Esophagus muscularis mucosa (tissue), 4 donors: ENCODE measurements at regions not wholly inside any gene's neighbourhood (a gene's known extent, or its start where the extent isn't known, plus 50 kb on each side); places are given as distances from the start of the nearest gene placed in this dataset.
"Not testable (repeated sequence)": the region's sequence is repeated elsewhere in the genome, so short reads cannot be mapped to it uniquely, and the experiment has no call there.

Source experiments
- CTCF ChIP-seq, 3 experiments: fragments of 200-600 bp in 2 of 3; fragments of 450-650 bp in 1 of 3; sonication (generic) in 2 of 3; IDR thresholded peaks; one replicate each; pipeline ENCODE4 v1.5.1; 2017 to 2019; ENCODE audit warnings: antibody characterized with exemption in 3 of 3, mild to moderate bottlenecking in 2 of 3, moderate library complexity in 1 of 3
- EP300 ChIP-seq: sonication (generic); formaldehyde crosslinking; IDR thresholded peaks from one replicate; pipeline ENCODE4 v1.6.1; 2017; ENCODE audit warnings: antibody characterized with exemption
- POLR2A ChIP-seq: fragments of 450-650 bp; IDR thresholded peaks from one replicate; pipeline ENCODE4 v1.6.1; 2017; ENCODE audit warnings: antibody characterized with exemption, moderate library complexity, mild to moderate bottlenecking, low read depth
- POLR2AphosphoS5 ChIP-seq, 2 donors: sonication (generic); formaldehyde crosslinking; IDR thresholded peaks; one replicate each; pipeline ENCODE4 v1.6.1; 2017; ENCODE audit warnings: antibody characterized with exemption in 2 of 2

DNA sequence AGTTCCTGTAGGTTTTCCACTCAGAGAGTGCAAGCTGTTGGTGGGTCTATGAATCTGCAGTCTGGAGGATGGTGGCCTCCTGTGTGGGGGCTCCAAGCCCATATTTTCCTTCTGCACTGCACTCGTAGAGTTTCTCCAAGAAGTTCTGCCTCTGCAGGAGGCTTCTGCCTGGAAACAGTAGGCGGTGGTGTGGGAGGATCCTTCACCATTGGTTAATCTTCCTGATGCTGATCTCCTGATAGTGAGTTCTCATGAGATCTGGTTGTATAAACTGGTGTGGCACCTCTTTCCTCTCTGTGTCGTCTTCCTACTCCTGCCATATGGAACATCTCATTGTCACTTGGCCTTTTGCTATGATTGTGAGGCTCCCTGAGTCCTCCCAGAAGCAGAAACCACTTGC is 162.8 kb upstream of the ZNF519 start:
- not testable (repeated sequence) for TF ChIP-seq POLR2A; CTCF (IDR thresholded peaks at IDR 0.05); EP300; POLR2AphosphoS5 (IDR thresholded peaks at IDR 0.05)
